Activated CD8-positive, alpha-beta memory T cell treated with anti-CD3 and anti-CD28 coated beads for 36 hours (primary cell): ENCODE measurements at regions not wholly inside any gene's neighbourhood (a gene's known extent, or its start where the extent isn't known, plus 50 kb on each side); places are given as distances from the start of the nearest gene placed in this dataset.
"Not testable (repeated sequence)": the region's sequence is repeated elsewhere in the genome, so short reads cannot be mapped to it uniquely, and the experiment has no call there.

Source experiments
- CTCF ChIA-PET: fragments of 350-600 bp; sonication (Branson Sonifier 250); formaldehyde crosslinking; loops from one replicate; lab custom pipeline; 2021; ENCODE audit warnings: antibody characterized with exemption; lab: Charles Lee
- POLR2A ChIA-PET: fragments of 350-600 bp; sonication (Branson Sonifier 250); formaldehyde crosslinking; loops from one replicate; lab custom pipeline; 2021; ENCODE audit warnings: antibody characterized with exemption; lab: Charles Lee

DNA sequence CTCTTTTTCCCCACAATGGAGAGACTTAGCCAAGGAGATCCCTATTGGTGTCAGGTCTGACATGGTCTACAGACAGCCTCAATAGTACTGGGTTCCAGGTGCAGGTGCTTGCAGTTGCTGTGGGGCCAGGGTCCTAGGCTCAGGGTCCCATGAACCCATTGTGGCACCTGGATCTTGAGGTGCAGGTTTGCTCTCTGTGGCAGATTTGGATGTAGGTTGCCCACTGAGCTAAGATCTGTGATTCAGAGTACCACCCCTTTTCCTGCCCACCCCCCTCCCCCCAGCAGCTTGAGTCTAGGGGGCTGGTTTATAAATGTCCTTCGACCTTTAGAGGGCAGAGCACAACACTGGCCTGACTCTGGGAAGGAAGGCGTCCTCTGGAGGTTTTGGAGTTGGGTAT, 147.0 kb downstream of the APIP start:
- POLR2A ChIA-PET: no interaction called here
- CTCF ChIA-PET: no interaction called here

DNA sequence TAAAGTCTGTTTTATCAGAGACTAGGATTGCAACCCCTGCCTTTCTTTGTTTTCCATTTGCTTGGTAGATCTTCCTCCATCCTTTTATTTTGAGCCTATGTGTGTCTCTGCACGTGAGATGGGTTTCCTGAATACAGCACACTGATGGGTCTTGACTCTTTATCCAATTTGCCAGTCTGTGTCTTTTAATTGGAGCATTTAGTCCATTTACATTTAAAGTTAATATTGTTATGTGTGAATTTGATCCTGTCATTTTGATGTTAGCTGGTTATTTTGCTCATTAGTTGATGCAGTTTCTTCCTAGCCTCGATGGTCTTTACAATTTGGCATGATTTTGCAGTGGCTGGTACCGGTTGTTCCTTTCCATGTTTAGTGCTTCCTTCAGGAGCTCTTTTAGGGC, 141.7 kb downstream of the EHF start:
- POLR2A ChIA-PET, CTCF ChIA-PET: not testable (repeated sequence)

DNA sequence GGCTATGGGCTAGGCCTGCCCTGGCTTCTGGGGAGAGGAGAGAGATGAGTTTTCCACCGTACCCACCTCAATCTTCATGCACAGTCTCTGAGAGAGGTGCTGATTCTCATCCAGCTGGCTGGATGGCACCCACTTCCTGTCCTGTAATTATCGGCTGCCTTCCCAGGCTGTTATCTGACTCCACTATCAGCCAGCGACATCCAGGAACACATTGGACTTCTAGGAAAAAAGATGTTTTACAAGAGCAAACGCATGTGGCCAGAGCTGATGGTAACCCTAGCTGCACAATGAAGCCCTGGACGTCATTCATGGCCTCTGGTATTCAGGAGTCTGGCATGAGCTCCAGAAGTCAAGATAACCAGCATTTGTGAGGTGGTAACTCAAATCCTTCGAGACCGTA, 137.4 kb downstream of the EHF start:
- CTCF ChIA-PET: no interaction called here
- POLR2A ChIA-PET: no interaction called here

DNA sequence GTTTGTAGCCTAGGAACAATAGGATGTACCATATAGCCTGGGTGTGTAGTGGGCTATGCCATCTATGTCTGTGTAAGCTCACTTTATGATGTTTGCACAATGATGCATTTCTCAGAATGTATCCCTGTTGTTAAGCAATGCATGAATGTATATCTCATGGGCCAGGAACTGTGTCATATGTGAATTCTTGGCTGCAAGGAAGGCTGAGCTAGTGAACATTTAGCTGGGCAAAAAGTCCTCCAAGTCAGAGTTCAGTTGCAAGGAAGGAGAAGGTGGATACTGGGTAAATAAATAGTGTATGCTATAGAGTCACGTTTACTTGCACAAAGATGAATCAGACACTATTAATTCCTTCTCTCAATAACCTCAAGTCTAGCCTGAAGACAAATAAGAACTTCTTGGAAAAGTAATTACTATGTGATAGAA, 136.1 kb downstream of the EHF start:
- CTCF ChIA-PET: no interaction called here
- POLR2A ChIA-PET: no interaction called here

DNA sequence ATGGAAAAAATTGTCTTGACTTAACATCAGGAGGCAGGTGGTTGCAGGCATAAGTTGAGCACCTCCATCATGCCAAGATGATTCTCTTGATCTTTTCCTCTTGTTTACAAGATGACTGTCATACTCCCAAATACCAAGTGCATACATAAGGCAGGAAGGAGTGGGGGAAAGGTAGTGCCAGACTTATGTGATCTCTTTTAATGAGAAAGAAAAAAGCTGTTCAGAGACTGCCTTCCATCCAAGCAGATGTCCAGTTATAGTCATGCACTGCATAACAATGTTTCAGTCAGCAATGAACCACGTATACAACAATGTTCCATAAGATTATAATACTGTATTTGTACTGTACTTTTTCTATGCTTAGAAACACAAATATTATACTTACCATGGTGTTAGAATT, 135.7 kb downstream of the EHF start:
- CTCF ChIA-PET: no interaction called here
- POLR2A ChIA-PET: no interaction called here

DNA sequence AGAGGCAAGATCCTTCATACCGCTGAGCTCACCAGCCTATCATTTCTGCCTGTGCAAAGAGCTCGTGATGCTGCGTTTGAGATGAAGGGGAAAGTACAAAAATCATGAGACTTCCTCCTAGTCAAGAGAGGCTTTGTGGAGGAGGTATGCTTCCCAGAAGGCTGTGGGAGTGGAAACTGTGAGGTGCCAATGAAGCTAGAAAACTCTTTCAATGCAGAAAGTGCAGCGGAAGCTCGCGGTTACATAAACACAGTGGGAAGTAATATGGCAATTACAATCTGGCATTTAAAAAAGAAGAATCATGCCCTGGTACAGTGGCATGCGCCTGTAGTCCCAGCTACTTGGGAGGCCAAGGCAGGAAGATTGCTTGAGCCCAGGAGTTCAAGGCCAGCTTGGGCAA, 134.8 kb downstream of the EHF start:
- POLR2A ChIA-PET: no interaction called here
- CTCF ChIA-PET: no interaction called here

DNA sequence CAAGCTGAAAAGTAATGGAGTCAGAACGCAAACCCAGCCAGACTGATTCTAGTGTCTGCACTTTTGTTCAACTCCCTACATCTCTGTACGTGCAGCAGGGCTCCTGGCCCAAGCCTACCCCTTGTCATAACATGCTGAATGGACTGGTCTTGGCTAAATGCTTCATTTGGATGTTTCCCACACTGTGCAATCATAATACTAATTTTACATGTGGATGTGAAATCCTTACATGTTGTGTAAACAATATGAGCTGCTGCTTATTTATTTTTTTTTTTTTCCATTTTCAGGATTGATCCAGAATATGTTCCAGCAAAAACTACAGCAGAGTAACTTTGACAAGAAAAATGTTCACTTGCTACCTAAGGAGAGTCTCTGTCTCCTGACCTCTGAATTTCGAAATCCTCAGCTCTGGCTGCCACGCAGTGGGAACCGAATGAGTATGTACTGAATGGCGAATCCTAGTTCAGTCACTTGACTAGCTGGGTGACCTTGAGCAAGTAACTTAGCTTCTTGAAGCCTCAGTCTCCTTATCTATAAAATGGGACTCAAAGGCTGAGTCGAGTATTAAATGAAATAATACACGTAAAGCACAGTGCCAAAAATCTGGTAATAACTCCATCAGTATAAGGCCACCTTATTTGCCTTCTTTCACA, 133.4 kb downstream of the EHF start:
- POLR2A ChIA-PET: no interaction called here
- CTCF ChIA-PET: no interaction called here

DNA sequence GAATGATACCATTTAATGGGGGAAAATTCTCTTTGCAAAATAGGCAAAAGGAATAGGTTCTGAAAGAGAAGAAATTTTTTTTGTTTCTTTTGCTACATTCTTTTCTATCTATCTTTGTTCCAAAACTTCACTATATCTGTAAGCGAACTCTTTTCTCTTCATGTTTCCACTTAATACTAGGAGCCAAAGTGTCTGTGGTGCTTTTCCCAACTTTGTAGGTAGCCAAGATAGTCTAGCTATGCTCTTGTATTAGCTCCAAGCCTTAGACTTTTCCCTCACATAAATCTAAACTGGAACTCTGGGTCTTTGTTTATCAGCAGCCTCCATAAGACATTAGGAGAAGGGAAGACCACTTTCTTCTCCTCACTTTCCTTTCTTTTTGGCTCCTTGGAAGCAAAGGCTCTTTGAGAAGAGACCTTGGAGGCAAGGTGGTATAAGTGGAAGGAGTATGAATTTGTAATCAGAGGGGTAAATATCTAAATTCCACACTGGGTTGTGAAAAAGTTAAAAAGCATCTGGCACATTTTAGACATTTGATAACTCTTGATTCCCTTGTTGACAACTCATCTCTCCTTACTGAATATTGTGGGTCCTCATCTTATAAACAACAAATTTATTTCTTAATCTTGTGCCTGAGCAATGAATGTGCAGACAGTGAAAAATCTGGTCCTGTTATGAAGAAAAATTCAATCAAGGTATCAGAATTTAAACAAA, 130.0 kb downstream of the EHF start:
- POLR2A ChIA-PET: no interaction called here
- CTCF ChIA-PET: interaction anchor here (1.0 kb wide), 1 partner anchor 14 kb away, joined by 3 read pairs; no protein-coding TSS in a partner anchor

DNA sequence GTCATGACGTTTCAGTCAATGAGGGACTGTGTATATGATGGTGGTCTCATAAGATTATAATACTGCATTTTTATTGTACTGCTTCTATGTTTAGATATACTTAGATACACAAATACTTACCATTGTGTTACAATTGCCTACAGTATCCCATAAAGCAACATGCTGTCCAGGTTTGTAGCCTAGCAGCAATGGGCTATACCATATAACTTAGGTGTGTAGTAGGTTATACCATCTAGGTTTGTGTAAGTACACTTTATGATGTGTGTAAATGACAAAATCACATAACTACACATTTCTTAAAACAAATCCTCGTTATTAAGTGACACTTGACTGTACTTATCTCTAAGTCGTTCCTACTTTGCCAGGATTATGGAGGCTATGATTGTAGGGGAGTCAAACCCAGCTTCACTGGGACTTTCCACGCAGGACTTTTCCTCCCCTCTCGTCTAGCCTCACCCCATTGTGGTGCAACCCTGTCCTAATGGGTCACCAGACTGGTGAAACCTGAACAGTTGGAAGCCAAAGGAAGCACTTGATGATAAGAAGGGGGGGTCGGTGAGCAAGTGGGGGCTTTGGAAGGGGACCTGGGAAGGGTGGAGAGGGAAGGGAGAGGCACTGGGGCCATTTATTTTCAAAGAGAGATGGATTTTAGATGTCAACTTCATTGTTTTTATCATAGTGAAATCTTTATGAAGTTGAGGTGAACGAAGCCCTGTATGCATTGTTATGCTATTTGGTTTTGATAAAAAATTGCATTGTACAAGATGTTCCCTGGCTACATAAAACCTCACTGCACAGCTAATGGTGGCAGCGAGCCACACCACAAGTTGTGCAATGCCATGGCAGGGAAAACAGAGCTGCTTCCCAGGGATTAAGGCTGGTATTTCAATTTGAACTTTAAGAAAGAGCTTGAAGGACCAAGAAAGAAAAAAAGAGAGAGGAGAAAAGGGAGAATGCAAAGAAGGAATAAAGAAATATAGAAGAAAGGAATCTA, 129.1 kb downstream of the EHF start:
- CTCF ChIA-PET: interaction anchor here (1.0 kb wide), 1 partner anchor 13 kb away, joined by 3 read pairs; no protein-coding TSS in a partner anchor
- POLR2A ChIA-PET: no interaction called here

DNA sequence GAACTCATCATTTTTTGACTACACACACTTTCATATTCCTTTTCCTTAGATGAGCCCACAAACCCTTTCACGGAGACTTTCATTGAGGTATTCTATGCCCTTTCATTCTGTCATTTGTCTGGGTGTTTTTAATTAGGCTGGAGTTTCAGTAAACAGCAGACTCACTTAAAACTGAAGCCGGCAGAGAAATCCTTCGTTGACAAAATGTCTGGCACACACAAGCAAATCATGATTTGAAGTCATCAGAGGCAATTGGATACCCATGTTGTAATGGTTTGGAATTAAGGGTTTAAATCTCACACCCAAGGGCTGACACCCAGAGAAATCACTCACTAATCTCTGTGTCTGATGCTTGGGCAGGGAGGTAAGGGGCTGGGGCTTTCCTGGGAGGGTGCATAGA, 127.1 kb downstream of the EHF start:
- POLR2A ChIA-PET: no interaction called here
- CTCF ChIA-PET: no interaction called here

DNA sequence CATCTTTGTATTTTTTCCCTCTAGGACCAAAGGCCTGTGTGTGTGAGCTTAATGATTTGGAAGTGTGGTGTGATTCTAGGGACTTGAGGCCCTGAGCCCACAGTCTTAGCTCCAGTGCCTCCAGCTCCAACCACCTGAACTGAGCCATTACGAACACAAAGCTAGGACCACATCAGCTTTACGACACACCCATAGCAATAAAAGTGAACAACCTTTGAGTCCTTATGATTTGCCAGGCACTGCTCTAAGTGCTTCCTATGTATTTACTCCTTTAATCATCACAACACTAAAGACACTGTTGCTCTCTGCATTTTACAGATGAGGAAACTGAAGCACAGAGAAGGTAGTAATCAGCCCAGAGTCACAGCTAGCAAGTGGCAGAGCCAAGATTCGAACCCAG, 126.4 kb downstream of the EHF start:
- CTCF ChIA-PET: no interaction called here

DNA sequence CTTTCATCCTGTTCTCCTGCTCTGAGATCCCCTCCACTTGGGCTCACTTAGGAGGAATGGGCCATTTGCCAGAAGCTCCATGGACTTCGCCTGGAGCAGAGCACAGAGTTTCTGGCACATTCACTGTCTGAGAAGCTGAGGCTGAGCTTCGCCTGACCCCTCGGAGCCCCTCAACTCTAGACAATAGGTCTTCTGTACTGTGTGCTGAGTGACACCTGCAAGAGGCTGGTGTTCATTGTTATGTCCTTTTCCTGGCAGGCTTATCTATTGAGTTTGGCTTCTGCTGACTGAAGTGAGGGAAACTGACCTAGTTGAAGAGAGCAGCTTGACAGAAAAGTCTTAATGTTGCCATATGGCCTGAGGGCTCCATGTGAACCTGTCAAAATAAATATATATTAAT, 124.3 kb downstream of the EHF start:
- POLR2A ChIA-PET: no interaction called here
- CTCF ChIA-PET: no interaction called here

More for the DNA sequence above, 126.4 kb downstream of the EHF start:
- POLR2A ChIA-PET: no interaction called here

DNA sequence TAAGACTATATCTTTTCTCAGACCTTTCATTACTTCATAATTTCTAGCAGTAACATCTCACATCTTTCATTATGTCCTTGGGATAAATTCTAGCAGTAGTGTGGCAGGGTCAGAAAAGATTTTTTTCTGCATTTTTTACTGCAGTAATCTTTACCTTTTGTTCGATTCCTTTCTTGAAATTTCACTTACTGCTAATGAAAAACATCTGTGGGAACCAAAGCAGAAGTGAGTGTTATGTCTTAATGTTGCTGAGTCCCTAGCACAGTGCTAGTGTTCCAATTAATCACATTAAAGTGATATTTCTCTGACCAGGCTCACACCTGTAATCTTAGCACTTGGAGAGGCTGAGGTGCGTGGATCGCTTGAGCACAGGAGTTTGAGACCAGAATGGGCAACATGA, 123.6 kb downstream of the EHF start:
- POLR2A ChIA-PET: no interaction called here
- CTCF ChIA-PET: no interaction called here

DNA sequence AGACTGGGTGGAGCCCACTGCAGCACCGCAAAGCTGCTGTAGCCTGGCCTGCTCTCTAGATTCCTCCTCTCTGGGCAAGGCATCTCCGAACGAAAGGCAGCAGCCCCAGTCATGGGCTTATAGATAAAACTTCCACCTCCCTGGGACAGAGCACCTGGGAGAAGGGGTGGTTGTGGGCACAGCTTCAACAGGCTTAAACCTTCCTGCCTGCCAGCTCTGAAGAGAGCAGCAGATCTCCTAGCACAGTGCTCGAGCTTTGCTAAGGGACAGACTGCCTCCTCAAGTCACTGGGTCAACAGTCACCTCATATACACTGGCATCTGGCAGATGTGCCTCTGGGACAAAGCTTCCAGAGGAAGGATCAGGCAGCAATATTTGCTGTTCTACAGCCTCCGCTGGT, 117.3 kb downstream of the EHF start:
- ChIA-PET CTCF (no interaction called here), POLR2A (no interaction called here)

DNA sequence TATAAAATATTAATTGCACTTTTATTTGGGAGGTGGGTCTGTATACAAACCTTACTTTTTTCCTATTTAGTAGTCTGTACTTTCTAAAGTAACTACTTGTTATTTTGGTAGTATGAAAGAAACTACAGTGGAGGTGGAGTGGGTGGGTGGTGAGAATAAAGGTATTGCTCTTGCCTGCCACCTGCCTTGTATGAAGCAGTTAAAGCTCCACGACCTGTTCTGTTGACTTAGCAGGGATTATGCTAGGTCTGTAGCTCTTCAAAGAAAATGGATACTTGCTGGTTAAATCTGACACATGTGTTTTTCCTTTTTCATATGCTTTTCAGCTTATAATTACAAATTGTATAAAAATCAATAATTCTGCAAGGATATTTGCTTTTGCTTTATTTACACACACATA, 111.9 kb downstream of the EHF start:
- ChIA-PET CTCF (no interaction called here), POLR2A (no interaction called here)

DNA sequence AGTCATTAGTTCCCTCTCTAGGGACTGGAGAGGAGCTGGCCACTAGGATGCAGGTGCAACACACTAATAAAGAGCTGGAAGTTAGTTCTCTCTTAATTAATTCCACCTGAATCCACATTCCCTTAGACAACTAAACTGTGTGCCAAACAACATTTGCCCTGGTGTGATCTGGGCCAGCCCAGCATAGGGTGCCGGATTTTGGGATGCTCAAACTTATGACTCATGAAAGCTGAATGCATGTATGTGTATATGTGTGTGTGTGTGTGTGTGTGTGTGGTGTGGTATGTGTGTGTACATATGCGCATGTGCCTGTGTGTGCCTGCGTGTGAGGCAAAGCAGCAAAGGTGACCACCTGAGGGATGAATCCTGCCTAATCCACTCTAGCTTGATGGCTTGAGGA, 110.7 kb downstream of the EHF start:
- ChIA-PET POLR2A (no interaction called here), CTCF (no interaction called here)

DNA sequence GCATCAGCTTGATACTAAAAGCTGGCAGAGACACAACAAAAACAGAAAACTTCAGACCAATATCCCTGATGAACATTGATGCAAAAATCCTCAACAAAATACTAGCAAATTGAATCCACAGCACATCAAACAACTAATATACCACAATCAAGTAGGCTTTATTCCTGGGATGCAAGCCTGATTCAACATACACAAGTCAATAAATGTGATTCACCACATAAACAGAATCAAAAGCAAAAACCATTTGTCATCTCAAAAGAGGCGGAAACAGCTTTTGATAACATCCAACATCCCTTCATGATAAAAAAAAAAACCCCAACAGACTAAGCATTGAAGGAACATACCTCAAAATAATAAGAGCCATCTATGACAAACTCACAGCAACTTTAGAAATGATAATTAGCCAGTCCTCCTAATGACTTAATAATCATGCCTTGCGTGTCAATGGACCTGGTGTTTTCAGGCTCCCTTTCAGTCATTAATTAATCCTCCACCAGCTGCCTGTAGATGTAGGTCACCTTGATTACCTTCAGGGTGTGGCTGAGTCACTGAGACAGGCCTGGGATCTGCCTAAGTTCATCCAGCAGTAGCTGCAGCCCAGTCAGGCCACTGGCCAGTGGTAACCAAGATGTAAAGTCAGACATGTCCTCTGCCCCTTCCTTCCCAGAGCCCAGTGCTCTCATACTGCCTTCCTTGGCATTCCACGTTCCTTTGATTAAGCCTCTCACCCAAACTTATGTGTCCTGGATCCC, 109.8 kb downstream of the EHF start:
- POLR2A ChIA-PET: no interaction called here
- CTCF ChIA-PET: no interaction called here

DNA sequence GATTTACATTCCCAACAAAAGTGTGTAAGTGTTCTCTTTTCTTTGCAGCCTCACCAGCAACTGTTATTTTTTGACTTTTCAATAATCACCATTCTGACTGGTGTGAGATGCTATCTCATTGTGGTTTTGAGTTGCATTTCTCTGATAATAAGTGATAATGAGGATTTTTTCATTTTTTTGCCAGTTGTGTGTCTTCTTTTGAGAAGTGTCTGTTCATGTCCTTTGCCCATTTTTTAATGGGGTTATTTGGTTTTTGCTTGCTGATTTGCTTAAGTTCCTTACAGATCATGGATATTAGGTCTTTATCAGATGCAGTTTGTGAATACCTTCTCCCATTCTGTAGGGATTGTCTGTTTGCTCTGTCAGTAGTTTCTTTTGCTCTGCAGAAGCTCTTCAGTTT, 107.7 kb downstream of the EHF start:
- ChIA-PET POLR2A (no interaction called here), CTCF (no interaction called here)

DNA sequence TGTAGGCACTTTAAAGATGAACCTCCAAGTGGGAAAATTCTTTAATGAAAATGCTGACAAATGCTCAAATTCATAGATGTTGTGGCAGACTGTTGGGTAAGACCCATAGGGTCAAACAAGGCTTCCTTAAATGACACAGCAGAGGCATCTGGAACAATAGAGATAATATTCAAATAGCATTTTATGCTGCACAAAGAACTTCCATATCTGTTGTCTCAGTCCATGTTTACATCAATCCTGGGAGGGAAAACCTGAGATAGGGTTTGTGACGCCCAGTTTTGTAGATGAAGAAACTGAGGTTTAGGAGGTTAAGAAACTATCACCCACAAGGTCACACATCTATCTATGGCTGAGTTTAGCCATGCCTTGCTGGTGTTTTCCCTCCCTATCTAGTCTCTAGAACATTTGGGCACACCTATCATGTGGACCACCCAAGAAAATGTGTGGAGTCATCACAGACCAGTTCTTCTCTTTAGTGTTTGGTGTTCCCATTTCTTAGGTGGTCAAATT, 106.4 kb downstream of the EHF start:
- ChIA-PET POLR2A (no interaction called here), CTCF (no interaction called here)
